VCaP (cell line): ENCODE measurements at regions not wholly inside any gene's neighbourhood (a gene's known extent, or its start where the extent isn't known, plus 50 kb on each side); places are given as distances from the start of the nearest gene placed in this dataset.

Source experiments
- H3K27ac ChIP-seq: fragments of 450-650 bp; 2 replicates; pipeline ENCODE4 v1.5.1; 2017
- CTCF ChIP-seq: fragments of 450-650 bp; conservative IDR thresholded peaks from 2 replicates; pipeline ENCODE4 v1.5.1; 2017; ENCODE audit warnings: mild to moderate bottlenecking, moderate library complexity

DNA sequence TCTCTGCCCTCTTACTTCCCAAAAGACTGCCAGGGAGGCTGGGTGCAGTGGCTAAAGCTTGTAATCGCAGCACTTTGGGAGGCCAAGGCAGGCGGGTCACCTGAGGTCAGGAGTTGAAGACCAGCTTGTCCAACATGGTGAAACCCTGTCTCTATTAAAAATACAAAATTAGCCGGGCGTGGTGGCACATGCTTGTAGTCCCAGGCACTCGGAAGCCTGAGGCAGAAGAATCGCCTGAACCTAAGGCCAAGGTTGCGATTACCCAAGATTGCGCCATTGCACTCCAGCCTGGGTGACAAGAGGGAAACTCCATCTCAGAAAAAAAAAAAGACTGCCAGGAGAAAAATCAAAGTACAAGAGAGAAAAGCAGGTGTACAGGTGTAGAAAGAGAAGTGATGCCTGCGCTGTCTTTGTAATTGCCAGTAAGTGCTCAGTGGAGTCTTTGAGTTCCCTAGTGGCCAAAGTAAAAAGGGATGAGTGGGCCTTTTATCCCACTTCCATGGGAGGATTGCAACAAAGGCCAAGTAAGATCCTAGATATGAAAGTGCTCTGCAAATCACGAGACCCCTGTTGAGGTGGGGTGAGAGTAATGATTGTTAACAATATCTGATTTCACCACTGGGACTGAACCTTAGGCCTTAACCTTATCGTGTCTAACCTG lies 94.7 kb upstream of the WNT4 start:
- no peak overlapping the region for H3K27ac ChIP-seq
- no peak for TF ChIP-seq CTCF

- H3K27ac ChIP-seq, result no peak overlapping the region
- TF ChIP-seq CTCF, result no peak
Measured at GRCh38 chr1:22238356-22239224, 95.7 kb upstream of the WNT4 start.

DNA sequence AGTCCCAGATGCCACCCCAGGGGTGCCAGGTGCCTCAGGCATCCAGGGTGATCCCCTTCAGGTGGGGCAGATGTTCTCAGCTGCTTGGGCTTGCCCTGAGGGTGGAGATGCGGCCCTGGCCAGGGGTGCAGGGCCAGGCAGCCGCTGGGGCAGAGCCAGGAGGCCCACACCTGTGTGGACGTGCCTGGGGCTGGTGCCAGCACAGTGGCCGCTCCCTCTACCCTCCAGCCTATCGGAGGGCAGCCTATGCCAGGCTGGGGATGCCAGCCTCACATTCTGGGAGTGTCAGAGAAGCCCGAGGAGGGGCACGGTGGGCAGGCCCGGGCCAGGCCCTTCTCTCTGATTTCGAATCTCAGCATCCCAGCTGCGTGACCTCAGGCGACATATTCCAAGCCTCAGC lies 96.5 kb upstream of the WNT4 start:
- TF ChIP-seq CTCF, result no peak
- H3K27ac ChIP-seq, result no peak overlapping the region

- TF ChIP-seq CTCF, result no peak
- no peak overlapping the region for H3K27ac ChIP-seq
Measured at GRCh38 chr1:22241250-22241649, 98.4 kb upstream of the WNT4 start.

DNA sequence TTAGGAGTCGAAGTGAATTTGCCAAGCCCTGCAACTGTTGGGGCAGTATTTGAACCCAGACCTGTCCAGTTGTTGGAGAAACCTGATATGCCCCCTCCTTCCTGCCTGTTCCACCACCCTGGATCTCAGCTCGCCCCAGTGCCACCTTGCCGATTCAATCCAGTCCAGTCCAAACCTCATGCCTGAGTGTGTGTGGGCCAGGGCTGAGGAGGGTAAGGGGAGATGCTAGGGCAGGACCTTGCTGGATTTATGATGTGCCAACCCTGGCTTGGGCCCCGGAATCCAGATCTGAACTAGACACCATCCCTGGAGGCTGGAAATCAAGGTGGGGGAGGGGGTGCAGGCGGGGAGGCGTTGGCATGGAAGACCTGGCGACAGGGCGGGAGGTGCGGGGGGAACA lies 98.9 kb upstream of the WNT4 start:
- H3K27ac ChIP-seq, result no peak overlapping the region
- no peak for TF ChIP-seq CTCF

- H3K27ac ChIP-seq, result no peak overlapping the region
- no peak for TF ChIP-seq CTCF
Measured at GRCh38 chr1:22245100-22245650, 102.3 kb upstream of the WNT4 start.

- H3K27ac ChIP-seq, result no peak overlapping the region
- TF ChIP-seq CTCF, result no peak
Measured at GRCh38 chr1:22245726-22246125, 102.8 kb upstream of the WNT4 start.
